ENCODE measurements at regions not wholly inside any gene's neighbourhood (a gene's known extent, or its start where the extent isn't known, plus 50 kb on each side); places are given as distances from the start of the nearest gene placed in this dataset.

DNA sequence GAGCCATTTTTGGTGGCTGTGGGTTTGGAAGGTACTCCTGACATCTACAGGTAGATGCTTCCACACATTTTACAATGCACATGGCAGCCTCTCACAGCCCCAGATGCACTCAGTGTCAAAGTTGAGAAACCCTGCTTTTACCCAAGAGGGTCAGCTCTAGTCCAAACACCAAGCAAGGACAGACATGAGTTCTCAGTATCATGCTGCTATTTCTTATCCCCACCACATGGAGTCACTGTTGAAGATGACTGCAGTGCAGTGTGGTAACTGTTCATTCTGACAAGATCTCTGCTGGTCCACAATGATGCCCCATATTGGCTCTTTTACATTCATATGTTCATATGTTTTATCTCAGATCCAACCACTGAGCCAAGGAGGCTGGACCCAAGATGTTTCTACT lies 50.5 kb upstream of the SALL1 start:
- DNase-seq (ENCODE audit: low read depth, low spot score): no peak
